Parathyroid adenoma (tissue), 2 donors: ENCODE measurements at regions not wholly inside any gene's neighbourhood (a gene's known extent, or its start where the extent isn't known, plus 50 kb on each side); places are given as distances from the start of the nearest gene placed in this dataset.

Source experiments
- H2AFZ ChIP-seq: fragments of 300-600 bp; sonication (generic); one replicate; pipeline ENCODE4 v1.7.0; 2017; ENCODE audit warnings: antibody characterized with exemption, mild to moderate bottlenecking
- H3K27ac ChIP-seq: fragments of 300-600 bp; sonication (generic); one replicate; pipeline ENCODE4 v1.7.0; 2017
- H3K27me3 ChIP-seq: fragments of 300-600 bp; sonication (generic); one replicate; pipeline ENCODE4 v1.7.0; 2017; ENCODE audit warnings: low read length; ENCODE audit not compliant: control insufficient read depth, insufficient read depth
- H3K36me3 ChIP-seq: fragments of 300-600 bp; sonication (generic); one replicate; pipeline ENCODE4 v1.7.0; 2017; ENCODE audit warnings: low read length; ENCODE audit not compliant: control insufficient read depth, insufficient read depth
- H3K4me1 ChIP-seq: fragments of 300-600 bp; sonication (generic); one replicate; pipeline ENCODE4 v1.7.0; 2017; ENCODE audit warnings: control low read depth
- H3K4me2 ChIP-seq: fragments of 300-600 bp; sonication (generic); one replicate; pipeline ENCODE4 v1.7.0; 2017; ENCODE audit warnings: low read length
- H3K4me3 ChIP-seq: fragments of 300-600 bp; sonication (generic); one replicate; pipeline ENCODE4 v1.7.0; 2017; ENCODE audit warnings: low read depth, low read length
- H3K79me2 ChIP-seq: fragments of 300-600 bp; sonication (generic); one replicate; pipeline ENCODE4 v1.7.0; 2017; ENCODE audit warnings: control low read depth
- H3K9ac ChIP-seq: fragments of 300-600 bp; sonication (generic); one replicate; pipeline ENCODE4 v1.7.0; 2017; ENCODE audit warnings: mild to moderate bottlenecking
- H3K9me3 ChIP-seq: fragments of 300-600 bp; sonication (generic); one replicate; pipeline ENCODE4 v1.7.0; 2017; ENCODE audit warnings: low read length; ENCODE audit not compliant: control insufficient read depth
- CTCF ChIP-seq: fragments of 300-600 bp; sonication (generic); IDR thresholded peaks from one replicate; pipeline ENCODE4 v1.7.0; 2017; ENCODE audit warnings: antibody characterized with exemption, mild to moderate bottlenecking
- donor health status: primary hyperparathyroidism.

GRCh38 chr11:45568049-45568448 lies 97.4 kb downstream of the CHST1 start:
- H2AFZ ChIP-seq, result no peak overlapping the region
- H3K4me3 ChIP-seq, result no peak overlapping the region
- TF ChIP-seq CTCF, result no peak
- no peaks in the 10 kb centered on the region for H3K4me1 ChIP-seq
- no peaks in the 10 kb centered on the region for H3K9me3 ChIP-seq
- no peaks in the 10 kb centered on the region for H3K79me2 ChIP-seq
- no peak overlapping the region for H3K4me2 ChIP-seq
- H3K9ac ChIP-seq, result no peak overlapping the region
- H3K27me3 ChIP-seq, result no peaks in the 10 kb centered on the region
- no peak overlapping the region for H3K27ac ChIP-seq
- H3K36me3 ChIP-seq, result no peaks in the 10 kb centered on the region

- no peaks in the 10 kb centered on the region for H3K79me2 ChIP-seq
- no peak overlapping the region for H3K4me2 ChIP-seq
- no peaks in the 10 kb centered on the region for H3K9me3 ChIP-seq
- H3K27me3 ChIP-seq, result no peaks in the 10 kb centered on the region
- H3K9ac ChIP-seq, result no peak overlapping the region
- no peaks in the 10 kb centered on the region for H3K36me3 ChIP-seq
- no peak overlapping the region for H3K4me3 ChIP-seq
- H3K4me1 ChIP-seq, result no peaks in the 10 kb centered on the region
- no peak overlapping the region for H2AFZ ChIP-seq
- TF ChIP-seq CTCF, result no peak
- no peak overlapping the region for H3K27ac ChIP-seq
Observed at GRCh38 chr11:45565446-45565988, 99.9 kb downstream of the CHST1 start.

- no peaks in the 10 kb centered on the region for H3K27me3 ChIP-seq
- H3K79me2 ChIP-seq, result no peaks in the 10 kb centered on the region
- no peak overlapping the region for H3K4me3 ChIP-seq
- H3K4me2 ChIP-seq, result no peak overlapping the region
- H3K4me1 ChIP-seq, result no peaks in the 10 kb centered on the region
- H3K27ac ChIP-seq, result no peak overlapping the region
- H3K9ac ChIP-seq, result no peak overlapping the region
- H2AFZ ChIP-seq, result no peak overlapping the region
- no peaks in the 10 kb centered on the region for H3K9me3 ChIP-seq
- no peak for TF ChIP-seq CTCF
- H3K36me3 ChIP-seq, result no peaks in the 10 kb centered on the region
Observed at GRCh38 chr11:45563810-45564209, 101.6 kb downstream of the CHST1 start.

- no peaks in the 10 kb centered on the region for H3K36me3 ChIP-seq
- H2AFZ ChIP-seq, result no peak overlapping the region
- no peaks in the 10 kb centered on the region for H3K79me2 ChIP-seq
- no peak overlapping the region for H3K4me2 ChIP-seq
- H3K4me1 ChIP-seq, result no peaks in the 10 kb centered on the region
- TF ChIP-seq CTCF, result no peak
- no peak overlapping the region for H3K9ac ChIP-seq
- H3K9me3 ChIP-seq, result no peaks in the 10 kb centered on the region
- H3K27me3 ChIP-seq, result no peaks in the 10 kb centered on the region
- no peak overlapping the region for H3K27ac ChIP-seq
- H3K4me3 ChIP-seq, result no peak overlapping the region
Observed at GRCh38 chr11:45563171-45563570, 102.3 kb downstream of the CHST1 start.

GRCh38 chr11:45560913-45561281 lies 104.5 kb downstream of the CHST1 start:
- Histone ChIP-seq H3K36me3 (no peaks in the 10 kb centered on the region), H3K79me2 (no peaks in the 10 kb centered on the region), H3K27me3 (no peaks in the 10 kb centered on the region), H2AFZ (no peak overlapping the region), H3K4me2 (no peak overlapping the region), H3K9me3 (no peaks in the 10 kb centered on the region), H3K4me3 (no peak overlapping the region), H3K27ac (no peak overlapping the region), H3K9ac (no peak overlapping the region), H3K4me1 (no peaks in the 10 kb centered on the region)
- no peak for TF ChIP-seq CTCF
